SIG-M5 treated with dmso at 0.1 percent for 504 hours (cell line): ENCODE measurements at regions not wholly inside any gene's neighbourhood (a gene's known extent, or its start where the extent isn't known, plus 50 kb on each side); places are given as distances from the start of the nearest gene placed in this dataset.

Source experiments
- DNase-seq: peaks from one replicate; lab custom pipeline; 2025; ENCODE audit not compliant: unreplicated experiment; lab: John Stamatoyannopoulos, UW

DNA sequence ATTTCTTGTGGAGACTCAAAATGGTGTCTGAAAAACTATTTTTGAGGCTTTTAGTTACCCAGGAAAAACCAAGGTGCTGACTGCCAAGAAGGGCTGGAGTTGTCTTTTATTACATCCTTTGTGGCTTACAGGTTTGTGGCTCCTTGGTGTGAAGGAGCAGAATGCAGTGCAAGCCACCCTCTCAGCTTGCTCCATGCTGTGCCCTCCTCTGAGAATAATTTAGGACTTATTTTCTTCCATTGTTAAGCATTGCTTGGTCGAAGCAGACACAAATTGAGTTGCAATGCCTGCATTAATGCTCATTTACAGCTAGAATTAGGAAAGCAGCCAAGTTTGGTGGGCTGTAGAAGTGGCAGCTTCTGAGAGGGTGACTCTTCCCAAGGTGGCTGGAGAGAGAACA is 272.2 kb downstream of the KIF4B start:
- DNase-seq: no peak

- no peak for DNase-seq
Measured at GRCh38 chr5:155290937-155291336, 277.4 kb downstream of the KIF4B start.

DNA sequence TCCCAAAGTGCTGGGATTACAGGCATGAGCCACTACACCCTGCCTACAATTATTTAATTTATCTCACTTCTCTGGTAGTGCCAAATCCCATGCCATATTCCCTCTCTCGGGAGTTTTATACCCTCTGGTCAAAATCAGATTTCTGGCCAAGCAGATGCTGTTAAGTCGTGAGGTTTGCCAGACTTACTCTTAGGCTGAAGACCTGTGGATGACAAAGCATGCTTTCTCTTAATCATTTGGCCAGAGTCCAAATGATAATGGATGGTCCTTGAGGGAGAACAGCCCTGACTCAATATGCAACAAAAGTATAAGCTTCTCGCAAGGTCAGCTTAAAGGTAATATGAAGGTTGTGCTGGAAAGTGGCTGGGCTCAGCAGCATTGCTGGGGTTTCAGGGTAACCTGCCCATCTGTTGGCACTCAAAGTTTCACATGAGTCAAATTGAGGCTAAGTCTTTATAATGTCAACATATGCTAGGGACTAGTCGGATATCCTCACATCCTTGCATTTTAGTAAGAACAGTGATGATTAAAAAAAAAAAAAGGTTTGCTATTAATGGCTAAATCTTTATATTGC is 280.1 kb downstream of the KIF4B start:
- no peak for DNase-seq

- DNase-seq: no peak
Measured at GRCh38 chr5:155295111-155295510, 281.6 kb downstream of the KIF4B start.

GRCh38 chr5:155299386-155300005 is 285.9 kb downstream of the KIF4B start:
- DNase-seq: no peak

DNA sequence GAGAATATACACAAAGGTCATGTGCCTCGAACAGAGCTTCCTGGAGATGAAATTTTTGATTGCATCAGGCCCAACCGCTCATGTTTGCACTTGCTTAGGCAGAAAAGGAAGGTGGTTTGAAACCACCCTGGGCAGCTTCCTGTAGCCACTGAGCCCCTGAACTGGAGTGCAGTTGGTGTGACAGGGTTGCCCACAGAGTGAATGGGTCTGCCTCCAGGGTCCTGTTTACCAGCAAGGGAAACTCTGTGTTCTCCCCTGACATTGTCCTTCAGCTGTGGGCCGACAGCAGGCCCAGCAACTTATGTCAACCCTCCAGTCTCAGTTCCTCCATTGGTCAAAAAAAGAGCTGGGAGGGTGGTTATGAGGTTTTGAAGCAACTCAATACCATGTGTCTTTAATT is 289.6 kb downstream of the KIF4B start:
- DNase-seq: peak; percentile 23

GRCh38 chr5:155307229-155307628 is 293.7 kb downstream of the KIF4B start:
- no peak for DNase-seq

- no peak for DNase-seq
Measured at GRCh38 chr5:155308289-155308688, 294.7 kb downstream of the KIF4B start.

DNA sequence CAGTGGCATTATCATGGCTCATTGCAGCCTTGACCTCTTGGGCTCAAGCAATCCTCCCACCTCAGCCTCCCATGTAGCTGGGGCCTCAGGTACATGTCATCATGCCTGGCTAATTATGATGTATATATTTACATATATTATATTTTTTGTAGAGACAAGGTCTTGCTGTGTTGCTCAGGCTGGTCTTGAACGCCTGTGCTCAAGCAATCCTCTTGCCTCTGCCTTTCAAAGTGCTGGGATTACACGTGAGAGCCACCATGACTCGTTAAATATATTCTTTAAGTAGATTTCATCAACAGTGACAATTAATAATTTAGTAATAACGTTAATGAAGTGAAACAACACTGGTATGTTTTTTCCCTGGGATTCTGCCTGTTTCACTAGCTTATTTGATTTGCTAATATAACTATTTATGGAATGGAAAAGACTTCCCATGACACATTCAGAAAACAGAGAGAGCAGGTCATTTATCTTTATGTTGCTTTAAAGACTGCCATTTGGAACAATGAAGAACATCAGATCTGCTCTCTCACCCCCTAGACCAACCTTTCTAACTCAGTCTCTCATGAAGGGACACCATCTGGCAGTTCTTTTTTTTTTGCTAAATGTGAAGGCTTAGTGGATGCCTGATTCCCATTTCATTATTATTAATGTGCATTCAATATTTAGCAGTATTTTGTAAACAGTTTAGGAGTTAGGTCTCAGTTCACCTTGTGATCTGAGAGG is 295.6 kb downstream of the KIF4B start:
- no peak for DNase-seq

- DNase-seq: no peak
Measured at GRCh38 chr5:155311721-155312120, 298.2 kb downstream of the KIF4B start.

DNA sequence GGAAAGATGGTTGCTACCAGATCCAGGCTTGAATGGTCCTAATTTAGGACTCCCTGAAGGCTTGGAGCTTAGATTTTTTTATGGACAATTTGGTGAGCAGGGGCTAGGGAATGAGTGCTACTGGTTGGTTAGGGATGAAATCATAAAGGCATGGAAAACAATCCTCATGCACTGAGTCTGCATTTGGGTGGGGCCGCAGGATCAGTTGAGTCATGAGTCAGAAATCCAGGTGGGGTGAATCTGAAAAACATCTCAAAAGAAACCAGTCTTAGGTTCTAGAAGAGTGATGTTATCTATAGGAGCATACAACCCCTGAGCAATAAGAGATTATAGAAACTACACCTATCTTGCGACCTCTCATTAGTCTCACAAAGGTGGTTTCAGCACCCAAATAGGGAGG is 300.0 kb downstream of the KIF4B start:
- no peak for DNase-seq

GRCh38 chr5:155316070-155316714 is 302.6 kb downstream of the KIF4B start:
- DNase-seq: no peak

GRCh38 chr5:155332618-155333017 is 319.1 kb downstream of the KIF4B start:
- no peak for DNase-seq

DNA sequence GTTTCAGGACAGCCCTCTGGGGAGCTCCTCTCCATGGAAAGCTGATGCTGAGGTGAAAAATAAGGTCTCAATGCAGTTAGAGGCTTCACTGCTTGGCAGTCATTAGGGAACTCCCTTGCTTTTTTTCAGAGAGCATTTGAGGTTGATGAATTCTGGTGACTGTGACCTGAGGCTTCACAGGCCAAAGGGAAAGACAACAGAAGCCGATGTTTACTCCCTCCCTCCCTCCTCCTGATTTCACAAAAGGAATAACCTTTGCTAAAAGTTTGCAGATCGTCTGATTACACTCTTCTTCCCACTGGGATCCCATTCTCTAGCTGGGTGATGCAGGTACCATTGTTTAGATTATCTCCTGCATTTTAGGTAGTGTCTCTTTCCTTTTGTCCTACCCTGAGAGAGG is 329.4 kb downstream of the KIF4B start:
- DNase-seq: no peak

GRCh38 chr5:155343468-155343867 is 329.9 kb downstream of the KIF4B start:
- DNase-seq: peak; percentile 13

DNA sequence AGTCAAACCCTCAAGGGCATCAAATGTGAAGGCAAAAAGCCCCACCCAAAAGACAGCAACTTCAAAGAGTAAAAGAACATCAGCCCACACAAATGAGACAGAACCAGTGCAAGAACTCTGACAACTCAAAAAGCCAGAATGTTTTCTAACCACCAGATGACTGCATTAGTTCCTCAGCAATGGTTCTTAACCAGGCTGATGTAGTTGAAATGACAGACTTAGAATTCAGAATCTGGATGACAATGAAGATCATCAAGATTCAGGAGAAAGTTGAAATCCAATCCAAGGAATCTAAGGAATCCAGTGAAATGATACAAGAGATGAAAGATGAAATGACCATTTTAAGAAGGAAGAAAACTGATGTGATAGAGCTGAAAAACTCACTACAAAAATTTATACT is 339.7 kb downstream of the KIF4B start:
- DNase-seq: no peak

GRCh38 chr5:155366096-155366495 is 352.5 kb downstream of the KIF4B start:
- no peak for DNase-seq

GRCh38 chr5:155367841-155368240 is 354.3 kb downstream of the KIF4B start:
- no peak for DNase-seq

DNA sequence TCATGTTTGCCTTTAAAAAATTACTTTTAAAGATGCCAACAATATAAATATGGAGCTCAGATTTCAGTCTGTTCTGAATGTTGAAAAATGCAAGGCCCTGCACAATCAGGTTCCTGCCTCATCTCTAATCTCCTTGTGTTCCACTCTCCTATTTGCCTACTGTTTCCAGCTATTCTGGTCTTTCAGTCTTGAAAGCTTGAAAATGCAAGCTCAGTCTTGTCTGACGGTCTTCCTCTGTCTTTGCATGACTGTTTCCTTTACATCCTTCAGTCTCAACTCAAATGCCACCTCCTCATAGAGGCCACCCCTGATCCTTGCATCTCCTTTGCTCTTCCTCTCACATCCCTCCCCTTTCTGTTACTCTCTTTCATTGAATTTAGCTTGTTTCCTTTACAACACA is 354.9 kb downstream of the KIF4B start:
- DNase-seq: no peak

GRCh38 chr5:155380480-155380879 is 366.9 kb downstream of the KIF4B start:
- no peak for DNase-seq

- no peak for DNase-seq
Measured at GRCh38 chr5:155381654-155382053, 368.1 kb downstream of the KIF4B start.

DNA sequence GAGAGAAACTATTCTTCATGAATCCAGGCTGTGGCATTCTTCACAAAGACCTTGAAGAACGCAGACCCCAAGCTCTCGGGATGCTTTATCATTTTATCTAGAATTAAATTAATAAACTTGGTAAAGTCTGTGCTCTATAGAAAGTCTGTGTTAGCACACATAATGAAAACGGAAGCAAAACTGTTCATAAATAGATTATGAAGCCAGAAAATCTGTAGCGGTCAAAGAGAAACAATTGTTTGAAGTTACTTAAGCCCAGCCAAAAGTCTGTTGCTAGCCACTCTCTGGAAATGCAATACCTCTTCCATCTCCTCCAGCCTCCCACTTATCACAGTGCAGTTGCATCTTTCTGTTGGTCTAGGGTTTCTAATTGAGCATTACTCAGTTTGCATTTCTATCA is 375.9 kb downstream of the KIF4B start:
- DNase-seq: no peak
